ENCODE measurements at regions not wholly inside any gene's neighbourhood (a gene's known extent, or its start where the extent isn't known, plus 50 kb on each side); places are given as distances from the start of the nearest gene placed in this dataset.

- H3K36me3 Mint-ChIP-seq (ENCODE audit: low read depth), result no peaks in the 10 kb centered on the region
- no peaks in the 10 kb centered on the region for H3K27me3 Mint-ChIP-seq (ENCODE audit: low read depth)
- H3K27ac Mint-ChIP-seq (ENCODE audit: unreplicated experiment), result no peak overlapping the region
- H3K4me3 Mint-ChIP-seq, result no peak overlapping the region
- peaks cover under 1% of the 10 kb centered on the region for H3K4me1 Mint-ChIP-seq
- no peak for DNase-seq (ENCODE audit: low read depth, low spot score)
- peaks cover 2% of the 10 kb centered on the region for H3K9me3 Mint-ChIP-seq
- no peak for TF ChIP-seq CTCF (conservative IDR thresholded peaks at IDR 0.05)
Observed at GRCh38 chr5:108587821-108588220, 159.9 kb upstream of the FER start.

- Mint-ChIP-seq H3K4me3 (no peak overlapping the region), H3K9me3 (peaks cover 11% of the 10 kb centered on the region), H3K27ac (ENCODE audit: unreplicated experiment) (no peak overlapping the region), H3K36me3 (ENCODE audit: low read depth) (no peaks in the 10 kb centered on the region), H3K4me1 (peaks cover 4% of the 10 kb centered on the region), H3K27me3 (ENCODE audit: low read depth) (no peaks in the 10 kb centered on the region)
- no peak for TF ChIP-seq CTCF (conservative IDR thresholded peaks at IDR 0.05)
- no peak for DNase-seq (ENCODE audit: low read depth, low spot score)
Observed at GRCh38 chr5:108581026-108581425, 166.7 kb upstream of the FER start.

GRCh38 chr5:108579236-108579635 lies 168.5 kb upstream of the FER start:
- TF ChIP-seq CTCF (conservative IDR thresholded peaks at IDR 0.05), result no peak
- H3K27me3 Mint-ChIP-seq (ENCODE audit: low read depth), result no peaks in the 10 kb centered on the region
- no peak for DNase-seq (ENCODE audit: low read depth, low spot score)
- no peak overlapping the region for H3K27ac Mint-ChIP-seq (ENCODE audit: unreplicated experiment)
- peaks cover 17% of the 10 kb centered on the region for H3K9me3 Mint-ChIP-seq
- H3K4me3 Mint-ChIP-seq, result no peak overlapping the region
- peaks cover 4% of the 10 kb centered on the region for H3K4me1 Mint-ChIP-seq
- H3K36me3 Mint-ChIP-seq (ENCODE audit: low read depth), result peaks cover 5% of the 10 kb centered on the region

GRCh38 chr5:108578791-108579190 lies 168.9 kb upstream of the FER start:
- Mint-ChIP-seq H3K4me3 (no peak overlapping the region), H3K9me3 (peaks cover 19% of the 10 kb centered on the region), H3K4me1 (peaks cover 4% of the 10 kb centered on the region), H3K27ac (ENCODE audit: unreplicated experiment) (no peak overlapping the region), H3K27me3 (ENCODE audit: low read depth) (no peaks in the 10 kb centered on the region), H3K36me3 (ENCODE audit: low read depth) (peaks cover 6% of the 10 kb centered on the region)
- no peak for TF ChIP-seq CTCF (conservative IDR thresholded peaks at IDR 0.05)
- DNase-seq (ENCODE audit: low read depth, low spot score), result no peak

GRCh38 chr5:108567429-108567828 lies 180.3 kb upstream of the FER start:
- no peaks in the 10 kb centered on the region for H3K9me3 Mint-ChIP-seq
- H3K36me3 Mint-ChIP-seq (ENCODE audit: low read depth), result no peaks in the 10 kb centered on the region
- peaks cover under 1% of the 10 kb centered on the region for H3K4me1 Mint-ChIP-seq
- H3K27ac Mint-ChIP-seq (ENCODE audit: unreplicated experiment), result no peak overlapping the region
- DNase-seq (ENCODE audit: low read depth, low spot score), result no peak
- no peak overlapping the region for H3K4me3 Mint-ChIP-seq
- no peaks in the 10 kb centered on the region for H3K27me3 Mint-ChIP-seq (ENCODE audit: low read depth)
- TF ChIP-seq CTCF (conservative IDR thresholded peaks at IDR 0.05), result no peak

- H3K27ac Mint-ChIP-seq (ENCODE audit: unreplicated experiment), result no peak overlapping the region
- no peaks in the 10 kb centered on the region for H3K9me3 Mint-ChIP-seq
- no peaks in the 10 kb centered on the region for H3K27me3 Mint-ChIP-seq (ENCODE audit: low read depth)
- no peak for TF ChIP-seq CTCF (conservative IDR thresholded peaks at IDR 0.05)
- H3K36me3 Mint-ChIP-seq (ENCODE audit: low read depth), result no peaks in the 10 kb centered on the region
- H3K4me3 Mint-ChIP-seq, result no peak overlapping the region
- peaks cover 13% of the 10 kb centered on the region for H3K4me1 Mint-ChIP-seq
- no peak for DNase-seq (ENCODE audit: low read depth, low spot score)
Observed at GRCh38 chr5:108564441-108564840, 182.5 kb upstream of the FBXL17 start.

Measured in neural crest cell (in vitro differentiated cells).